GM12878 (cell line): ENCODE measurements at regions not wholly inside any gene's neighbourhood (a gene's known extent, or its start where the extent isn't known, plus 50 kb on each side); places are given as distances from the start of the nearest gene placed in this dataset.

Source experiments
- ATAC-seq: fragments of 200-7000 bp; cut with Tn5 transposase; 3 replicates; pipeline ENCODE4 v1.9.1; 2020; ENCODE audit warnings: mild to moderate bottlenecking, moderate library complexity
- BruUV-seq: library from RNA; stranded (reverse); fragments of 400-500 nt; replicated peaks from 2 replicates; lab custom pipeline; 2021; lab: Mats Ljungman, UMichigan
- CTCF ChIA-PET: fragments of 300-600 bp; sonication (Branson Sonifier 250); formaldehyde crosslinking; extraction: SDS; loops from one replicate; lab custom pipeline; 2021; ENCODE audit warnings: inconsistent platforms; lab: Yijun Ruan, JAX
- POLR2A ChIA-PET: fragments of 350-600 bp; formaldehyde crosslinking; extraction: SDS; loops from one replicate; lab custom pipeline; 2021; ENCODE audit warnings: inconsistent platforms; lab: Charles Lee
- RAD21 ChIA-PET: fragments of 300-600 bp; sonication (Branson Sonifier 250); formaldehyde crosslinking; loops from one replicate; lab custom pipeline; 2023; ENCODE audit warnings: antibody characterized with exemption; ENCODE audit not compliant: unreplicated experiment; lab: Charles Lee
- SMC1A ChIA-PET: fragments of 300-600 bp; sonication (Branson Sonifier 250); formaldehyde crosslinking; loops from one replicate; lab custom pipeline; 2023; ENCODE audit not compliant: unreplicated experiment, uncharacterized antibody; lab: Charles Lee
- DNase-seq: peaks from one replicate; pipeline ENCODE4 v3.0.0-alpha.2; 2011; ENCODE audit warnings: low read depth, low spot score
- FAIRE-seq: peaks from 3 replicates; lab custom pipeline; 2011; peaks lifted over from hg19 to GRCh38; lab: Jason Lieb, UNC
- H2AFZ ChIP-seq: 2 replicates; pipeline ENCODE4 v1.6.0; 2011; ENCODE audit warnings: low read depth, low read length, control low read depth; ENCODE audit not compliant: control insufficient read depth
- H3K27ac ChIP-seq: 2 replicates; pipeline ENCODE4 v1.5.1; 2011; ENCODE audit warnings: control low read depth; ENCODE audit not compliant: control insufficient read depth, insufficient read depth
- H3K27me3 ChIP-seq, 2 experiments: replicated peaks in 1 of 2; 2 replicates each; pipeline versions ENCODE4 v1.6.0 to v1.6.1; 2011; ENCODE audit warnings: low read length in 1 of 2; ENCODE audit not compliant: control insufficient read depth in 2 of 2, insufficient read depth in 2 of 2
- H3K36me3 ChIP-seq, 2 experiments: 2 replicates each; pipeline ENCODE4 v1.5.1; 2011; ENCODE audit warnings: low read length in 1 of 2; ENCODE audit not compliant: control insufficient read depth in 2 of 2, insufficient read depth in 2 of 2
- H3K4me1 ChIP-seq: 2 replicates; pipeline ENCODE4 v1.6.1; 2011; ENCODE audit warnings: mild to moderate bottlenecking, low read length, moderate library complexity, mixed read lengths; ENCODE audit not compliant: control insufficient read depth, insufficient read depth
- H3K4me2 ChIP-seq: 2 replicates; pipeline ENCODE4 v1.6.0; 2011; ENCODE audit warnings: control low read depth; ENCODE audit not compliant: control insufficient read depth, insufficient read depth
- H3K4me3 ChIP-seq: fragments of 200-600 bp; sonication (generic); 2 replicates; pipeline ENCODE4 v1.5.1; 2016
- H3K79me2 ChIP-seq: 2 replicates; pipeline ENCODE4 v1.6.0; 2011; ENCODE audit warnings: low read length; ENCODE audit not compliant: control insufficient read depth, insufficient read depth
- H3K9ac ChIP-seq: 2 replicates; pipeline ENCODE4 v1.8.0; 2011; ENCODE audit warnings: low read length, control low read depth, mixed read lengths; ENCODE audit not compliant: control insufficient read depth, insufficient read depth
- H3K9me3 ChIP-seq: replicated peaks from 3 replicates; pipeline ENCODE4 v1.5.1; 2011; ENCODE audit warnings: mild to moderate bottlenecking, low read length; ENCODE audit not compliant: control insufficient read depth, insufficient read depth
- H4K20me1 ChIP-seq: 2 replicates; pipeline ENCODE4 v1.6.0; 2011; ENCODE audit not compliant: control insufficient read depth, insufficient read depth
- ATF3 ChIP-seq: IDR thresholded peaks from 2 replicates; pipeline ENCODE4 v1.6.1; 2011; ENCODE audit warnings: low read depth, mild to moderate bottlenecking, low read length, moderate library complexity, borderline replicate concordance; ENCODE audit errors: extremely low read depth
- BHLHE40 ChIP-seq, 2 experiments: fragments of 450-650 bp in 1 of 2; IDR thresholded peaks; 2 replicates each; pipeline ENCODE4 v1.6.1; 2011 to 2017; ENCODE audit warnings: low read depth in 2 of 2, borderline replicate concordance in 1 of 2, improper control_type of control experiment in 1 of 2, low read length in 1 of 2, mild to moderate bottlenecking in 1 of 2
- E2F4 ChIP-seq: IDR thresholded peaks from 2 replicates; pipeline ENCODE4 v1.6.1; 2012; ENCODE audit warnings: low read depth, low read length, improper control_type of control experiment
- E4F1 ChIP-seq: fragments of 450-650 bp; IDR thresholded peaks from 2 replicates; pipeline ENCODE4 v1.6.1; 2018; ENCODE audit warnings: borderline replicate concordance, mild to moderate bottlenecking; ENCODE audit not compliant: partially characterized antibody
- HDAC2 ChIP-seq: fragments of 200-600 bp; sonication (generic); IDR thresholded peaks from 2 replicates; pipeline ENCODE4 v1.6.1; 2017
- HDGF ChIP-seq: fragments of 450-650 bp; IDR thresholded peaks from 2 replicates; pipeline ENCODE4 v1.6.1; 2016; ENCODE audit warnings: antibody characterized with exemption
- PAX8 ChIP-seq: fragments of 450-650 bp; IDR thresholded peaks from 2 replicates; pipeline ENCODE4 v1.6.1; 2017; ENCODE audit warnings: mild to moderate bottlenecking, moderate library complexity
- PBX3 ChIP-seq: IDR thresholded peaks from 2 replicates; pipeline ENCODE4 v1.6.1; 2011; ENCODE audit warnings: mild to moderate bottlenecking, low read depth, low read length, moderate library complexity; ENCODE audit not compliant: insufficient replicate concordance
- PRDM15 ChIP-seq: fragments of 450-650 bp; formaldehyde crosslinking; IDR thresholded peaks from 2 replicates; pipeline ENCODE4 v1.4.0; 2020; ENCODE audit warnings: mild to moderate bottlenecking, moderate library complexity
- RELA ChIP-seq: fragments of 450-650 bp; IDR thresholded peaks from 2 replicates; pipeline ENCODE4 v1.8.0; 2014; ENCODE audit warnings: borderline replicate concordance; ENCODE audit not compliant: partially characterized antibody
- RUNX3 ChIP-seq: IDR thresholded peaks from 2 replicates; pipeline ENCODE4 v1.6.1; 2012; ENCODE audit warnings: low read length, inconsistent platforms
- SIX5 ChIP-seq: IDR thresholded peaks from 2 replicates; pipeline ENCODE4 v1.6.1; 2011; ENCODE audit warnings: mild to moderate bottlenecking, low read depth, low read length, moderate library complexity; ENCODE audit not compliant: severe bottlenecking
- SMAD5 ChIP-seq: IDR thresholded peaks from 2 replicates; pipeline ENCODE4 v1.6.1; 2016; ENCODE audit warnings: antibody characterized with exemption, low read depth
- TCF3 ChIP-seq: IDR thresholded peaks from 2 replicates; pipeline ENCODE4 v1.6.1; 2012; ENCODE audit warnings: low read depth, mild to moderate bottlenecking, low read length, borderline replicate concordance; ENCODE audit not compliant: insufficient read depth
- ZSCAN29 ChIP-seq: fragments of 450-650 bp; IDR thresholded peaks from 2 replicates; pipeline ENCODE4 v1.6.1; 2017; ENCODE audit warnings: mild to moderate bottlenecking, moderate library complexity
- WGBS: methylation state at CpG from one replicate; pipeline ENCODE4 v1.1.6; 2016; ENCODE audit warnings: low lambda C conversion rate; ENCODE audit not compliant: insufficient replicate concordance, insufficient coverage; ENCODE audit errors: missing lambda C conversion rate; 5-methylcytosine and 5-hydroxymethylcytosine counted together
- in situ Hi-C: fragments of 300-500 bp; cut with MboI; formaldehyde crosslinking; loops from 9 replicates; pipeline ENCODE4 v1.14.3; 2018; ENCODE audit warnings: mixed read lengths
- intact Hi-C: fragments of 100-400 bp; cut with micrococcal nuclease; formaldehyde crosslinking; loops from one replicate; pipeline ENCODE4 v1.14.2; 2022; ENCODE audit not compliant: unreplicated experiment

- intact Hi-C loops (no loop called here), in situ Hi-C loops (no loop called here)
- H3K4me1 ChIP-seq, result peaks cover 12% of the 10 kb centered on the region
- no peak overlapping the region for H3K9ac ChIP-seq
- no peaks in the 10 kb centered on the region for H4K20me1 ChIP-seq
- ChIA-PET CTCF (interaction anchor here (1.3 kb wide), 1 partner anchor 24 kb away, joined by 3 read pairs; no protein-coding TSS in a partner anchor), SMC1A (interaction anchor here (1.2 to 1.9 kb wide), 2 partner anchors 19 to 44 kb away, joined by 3 to 6 read pairs; no protein-coding TSS in a partner anchor), RAD21 (no interaction called here), POLR2A (no interaction called here)
- DNase-seq, result no peak
- H3K36me3 ChIP-seq, result no peaks in the 10 kb centered on the region
- BruUV-seq, result no TSS peak
- no peaks in the 10 kb centered on the region for H3K79me2 ChIP-seq
- H3K27me3 ChIP-seq, result no peaks in the 10 kb centered on the region
- ATAC-seq, result peak; percentile 83
- H3K9me3 ChIP-seq, result no peaks in the 10 kb centered on the region
- no peak for FAIRE-seq
- no peak overlapping the region for H3K27ac ChIP-seq
- 12% methylated on average over 2 of the region's 2 CpGs for WGBS
- H2AFZ ChIP-seq, result peak overlapping the region; percentile 15; the same call in 1 of the 2 replicates
- H3K4me2 ChIP-seq, result 0 out of 2 replicates have a peak overlapping the region, but pooled peaks have one; percentile 26
- H3K4me3 ChIP-seq, result no peak overlapping the region
- TF ChIP-seq BHLHE40 (IDR thresholded peaks at IDR 0.05; ENCODE audit: borderline replicate concordance in 1 of 2, low read depth in 2 of 2, low read length in 1 of 2) (no peak), PRDM15 (CRISPR knock-in tag) (no peak), SIX5 (no peak), ZSCAN29 (no peak), TCF3 (no peak), PBX3 (no peak), HDAC2 (no peak), SMAD5 (no peak), E4F1 (no peak), ATF3 (no peak), HDGF (no peak), RELA (no peak), PAX8 (no peak), E2F4 (no peak), RUNX3 (peak; percentile 90)
These were observed 346.0 kb upstream of the PLET1 start for GRCh38 chr11:112606656-112607055.
